ENCODE measurements at regions not wholly inside any gene's neighbourhood (a gene's known extent, or its start where the extent isn't known, plus 50 kb on each side); places are given as distances from the start of the nearest gene placed in this dataset.
"Not testable (repeated sequence)": the region's sequence is repeated elsewhere in the genome, so short reads cannot be mapped to it uniquely, and the experiment has no call there.

GRCh38 chr21:10449451-10449850, 71.9 kb upstream of the TPTE start:
- not testable (repeated sequence) for TF ChIP-seq EZH2 (IDR thresholded peaks at IDR 0.05; ENCODE audit: insufficient read depth, poor library complexity, severe bottlenecking); EZH2phosphoT487 (IDR thresholded peaks at IDR 0.05; ENCODE audit: insufficient read depth, low read depth)
